Panc1 (cell line): ENCODE measurements at regions not wholly inside any gene's neighbourhood (a gene's known extent, or its start where the extent isn't known, plus 50 kb on each side); places are given as distances from the start of the nearest gene placed in this dataset.

Experiments
- ATAC-seq: fragments of 200-7000 bp; cut with Tn5 transposase; 2 replicates; pipeline ENCODE4 v1.9.1; 2020; ENCODE audit warnings: mild to moderate bottlenecking, moderate library complexity
- BruUV-seq: library from RNA; stranded (reverse); fragments of 400-500 nt; replicated peaks from 2 replicates; lab custom pipeline; 2021; lab: Mats Ljungman, UMichigan
- CTCF ChIA-PET: fragments of 300-600 bp; sonication (Branson Sonifier 250); formaldehyde crosslinking; loops from one replicate; lab custom pipeline; 2022; ENCODE audit warnings: antibody characterized with exemption; lab: Charles Lee
- POLR2A ChIA-PET: fragments of 300-600 bp; sonication (Branson Sonifier 250); formaldehyde crosslinking; loops from one replicate; lab custom pipeline; 2022; ENCODE audit warnings: antibody characterized with exemption; lab: Charles Lee
- DNase-seq: peaks from one replicate; pipeline ENCODE4 v3.0.0-alpha.2; 2010; ENCODE audit warnings: low read depth, low spot score
- H3K27ac ChIP-seq: 2 replicates; pipeline ENCODE4 v1.5.1; 2011; ENCODE audit warnings: mild to moderate bottlenecking, low read length, inconsistent platforms
- H3K27me3 ChIP-seq: fragments of 200-500 bp; sonication (Bioruptor generic); 2 replicates; pipeline ENCODE4 v1.6.0; 2014; ENCODE audit warnings: low read length, inconsistent platforms; ENCODE audit not compliant: control insufficient read depth, insufficient read depth
- H3K36me3 ChIP-seq: fragments of 200-500 bp; sonication (Bioruptor generic); 2 replicates; pipeline ENCODE4 v1.5.1; 2014; ENCODE audit warnings: inconsistent platforms, mild to moderate bottlenecking, low read length, moderate library complexity; ENCODE audit not compliant: control insufficient read depth, insufficient read depth
- H3K4me1 ChIP-seq: 2 replicates; pipeline ENCODE4 v1.5.1; 2011; ENCODE audit warnings: inconsistent platforms, mild to moderate bottlenecking, low read length, moderate library complexity; ENCODE audit not compliant: control insufficient read depth, insufficient read depth
- H3K4me3 ChIP-seq, 2 experiments: 2 replicates each; pipeline ENCODE4 v1.5.1; 2011 to 2012; ENCODE audit warnings: low read depth in 2 of 2, low read length in 2 of 2, mild to moderate bottlenecking in 2 of 2, inconsistent platforms in 1 of 2, moderate library complexity in 1 of 2
- H3K9me3 ChIP-seq: fragments of 200-500 bp; sonication (Bioruptor generic); 2 replicates; pipeline ENCODE4 v1.5.1; 2014; ENCODE audit warnings: low read depth, mild to moderate bottlenecking, inconsistent platforms, low read length, moderate library complexity; ENCODE audit not compliant: control insufficient read depth, insufficient read depth
- POLR2AphosphoS5 ChIP-seq: IDR thresholded peaks from 2 replicates; pipeline ENCODE4 v1.6.1; 2012; ENCODE audit warnings: mild to moderate bottlenecking, low read depth, low read length, moderate library complexity
- SIN3A ChIP-seq: IDR thresholded peaks from 2 replicates; pipeline ENCODE4 v1.6.1; 2012; ENCODE audit warnings: low read depth, mild to moderate bottlenecking, low read length, moderate library complexity, borderline replicate concordance; ENCODE audit not compliant: insufficient read depth
- TCF7L2 ChIP-seq: IDR thresholded peaks from 2 replicates; pipeline ENCODE4 v1.6.1; 2011; ENCODE audit warnings: mild to moderate bottlenecking, low read depth, low read length, inconsistent platforms
- in situ Hi-C: cut with HindIII; loops from 2 replicates; pipeline ENCODE4 v1.10.0; 2016; ENCODE audit warnings: low sequenced_read_pairs, low pct_unique_long_range_greater_than_20kb
- intact Hi-C: fragments of 100-400 bp; cut with micrococcal nuclease; formaldehyde crosslinking; loops from one replicate; pipeline ENCODE4 v1.10.0; 2022; ENCODE audit not compliant: unreplicated experiment
- TF ChIP-seq, protein P1 (sequence below): fragments of 450-650 bp; IDR thresholded peaks from 2 replicates; pipeline ENCODE4 v1.5.1; 2017; ENCODE audit warnings: mild to moderate bottlenecking
- TF ChIP-seq, protein P2 (sequence below), 2 experiments: IDR thresholded peaks; 2 replicates each; pipeline ENCODE4 v1.6.1; 2011 to 2012; ENCODE audit warnings: low read depth in 2 of 2, control low read depth in 1 of 2, low read length in 1 of 2, mild to moderate bottlenecking in 1 of 2, moderate library complexity in 1 of 2; ENCODE audit not compliant: insufficient read depth in 1 of 2

GRCh38 chr11:56916587-56916986 lies 72.1 kb upstream of the OR5AK2 start:
- no peak for DNase-seq
- no peaks in the 10 kb centered on the region for H3K9me3 ChIP-seq
- intact Hi-C loops: no loop called here
- ChIA-PET POLR2A (no interaction called here), CTCF (no interaction called here)
- H3K36me3 ChIP-seq: no peaks in the 10 kb centered on the region
- TF ChIP-seq POLR2AphosphoS5 (no peak), SIN3A (no peak), TCF7L2 (no peak)
- TF ChIP-seq, protein P1, sequence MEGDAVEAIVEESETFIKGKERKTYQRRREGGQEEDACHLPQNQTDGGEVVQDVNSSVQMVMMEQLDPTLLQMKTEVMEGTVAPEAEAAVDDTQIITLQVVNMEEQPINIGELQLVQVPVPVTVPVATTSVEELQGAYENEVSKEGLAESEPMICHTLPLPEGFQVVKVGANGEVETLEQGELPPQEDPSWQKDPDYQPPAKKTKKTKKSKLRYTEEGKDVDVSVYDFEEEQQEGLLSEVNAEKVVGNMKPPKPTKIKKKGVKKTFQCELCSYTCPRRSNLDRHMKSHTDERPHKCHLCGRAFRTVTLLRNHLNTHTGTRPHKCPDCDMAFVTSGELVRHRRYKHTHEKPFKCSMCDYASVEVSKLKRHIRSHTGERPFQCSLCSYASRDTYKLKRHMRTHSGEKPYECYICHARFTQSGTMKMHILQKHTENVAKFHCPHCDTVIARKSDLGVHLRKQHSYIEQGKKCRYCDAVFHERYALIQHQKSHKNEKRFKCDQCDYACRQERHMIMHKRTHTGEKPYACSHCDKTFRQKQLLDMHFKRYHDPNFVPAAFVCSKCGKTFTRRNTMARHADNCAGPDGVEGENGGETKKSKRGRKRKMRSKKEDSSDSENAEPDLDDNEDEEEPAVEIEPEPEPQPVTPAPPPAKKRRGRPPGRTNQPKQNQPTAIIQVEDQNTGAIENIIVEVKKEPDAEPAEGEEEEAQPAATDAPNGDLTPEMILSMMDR: no peak
- TF ChIP-seq, protein P2, sequence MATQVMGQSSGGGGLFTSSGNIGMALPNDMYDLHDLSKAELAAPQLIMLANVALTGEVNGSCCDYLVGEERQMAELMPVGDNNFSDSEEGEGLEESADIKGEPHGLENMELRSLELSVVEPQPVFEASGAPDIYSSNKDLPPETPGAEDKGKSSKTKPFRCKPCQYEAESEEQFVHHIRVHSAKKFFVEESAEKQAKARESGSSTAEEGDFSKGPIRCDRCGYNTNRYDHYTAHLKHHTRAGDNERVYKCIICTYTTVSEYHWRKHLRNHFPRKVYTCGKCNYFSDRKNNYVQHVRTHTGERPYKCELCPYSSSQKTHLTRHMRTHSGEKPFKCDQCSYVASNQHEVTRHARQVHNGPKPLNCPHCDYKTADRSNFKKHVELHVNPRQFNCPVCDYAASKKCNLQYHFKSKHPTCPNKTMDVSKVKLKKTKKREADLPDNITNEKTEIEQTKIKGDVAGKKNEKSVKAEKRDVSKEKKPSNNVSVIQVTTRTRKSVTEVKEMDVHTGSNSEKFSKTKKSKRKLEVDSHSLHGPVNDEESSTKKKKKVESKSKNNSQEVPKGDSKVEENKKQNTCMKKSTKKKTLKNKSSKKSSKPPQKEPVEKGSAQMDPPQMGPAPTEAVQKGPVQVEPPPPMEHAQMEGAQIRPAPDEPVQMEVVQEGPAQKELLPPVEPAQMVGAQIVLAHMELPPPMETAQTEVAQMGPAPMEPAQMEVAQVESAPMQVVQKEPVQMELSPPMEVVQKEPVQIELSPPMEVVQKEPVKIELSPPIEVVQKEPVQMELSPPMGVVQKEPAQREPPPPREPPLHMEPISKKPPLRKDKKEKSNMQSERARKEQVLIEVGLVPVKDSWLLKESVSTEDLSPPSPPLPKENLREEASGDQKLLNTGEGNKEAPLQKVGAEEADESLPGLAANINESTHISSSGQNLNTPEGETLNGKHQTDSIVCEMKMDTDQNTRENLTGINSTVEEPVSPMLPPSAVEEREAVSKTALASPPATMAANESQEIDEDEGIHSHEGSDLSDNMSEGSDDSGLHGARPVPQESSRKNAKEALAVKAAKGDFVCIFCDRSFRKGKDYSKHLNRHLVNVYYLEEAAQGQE (IDR thresholded peaks at IDR 0.05; ENCODE audit: insufficient read depth in 1 of 2, low read depth in 2 of 2, low read length in 1 of 2): no peak
- in situ Hi-C loops: no loop called here
- H3K27me3 ChIP-seq: no peaks in the 10 kb centered on the region
- no peak overlapping the region for H3K27ac ChIP-seq
- no peaks in the 10 kb centered on the region for H3K4me1 ChIP-seq
- BruUV-seq: no TSS peak
- no peak for ATAC-seq
- H3K4me3 ChIP-seq: no peak overlapping the region

GRCh38 chr11:56916162-56916561 lies 72.6 kb upstream of the OR5AK2 start:
- Histone ChIP-seq H3K4me3 (no peak overlapping the region), H3K36me3 (no peaks in the 10 kb centered on the region), H3K27ac (no peak overlapping the region), H3K9me3 (no peaks in the 10 kb centered on the region), H3K4me1 (no peaks in the 10 kb centered on the region), H3K27me3 (no peaks in the 10 kb centered on the region)
- POLR2A ChIA-PET: no interaction called here
- BruUV-seq: no TSS peak
- ATAC-seq: no peak
- no peak for DNase-seq
- intact Hi-C loops: no loop called here
- TF ChIP-seq TCF7L2 (no peak), SIN3A (no peak), POLR2AphosphoS5 (no peak)
- TF ChIP-seq, protein P1: no peak
- TF ChIP-seq, protein P2 (IDR thresholded peaks at IDR 0.05; ENCODE audit: insufficient read depth in 1 of 2, low read depth in 2 of 2, low read length in 1 of 2): no peak
- CTCF ChIA-PET: no interaction called here
- in situ Hi-C loops: no loop called here
